AG09319 (cell line): ENCODE measurements at regions not wholly inside any gene's neighbourhood (a gene's known extent, or its start where the extent isn't known, plus 50 kb on each side); places are given as distances from the start of the nearest gene placed in this dataset.

Source experiments
- DNase-seq: peaks from one replicate; pipeline ENCODE4 v3.0.0-alpha.2; 2010; ENCODE audit warnings: low read depth; ENCODE audit errors: extremely low read depth
- CTCF ChIP-seq: IDR thresholded peaks from 2 replicates; pipeline ENCODE4 v1.5.1; 2011; ENCODE audit warnings: low read depth, mild to moderate bottlenecking, inconsistent platforms, low read length, moderate library complexity

- TF ChIP-seq CTCF: no peak
- no peak for DNase-seq
Measured at GRCh38 chr3:22249658-22250057, 498.6 kb upstream of the ZNF385D start.

DNA sequence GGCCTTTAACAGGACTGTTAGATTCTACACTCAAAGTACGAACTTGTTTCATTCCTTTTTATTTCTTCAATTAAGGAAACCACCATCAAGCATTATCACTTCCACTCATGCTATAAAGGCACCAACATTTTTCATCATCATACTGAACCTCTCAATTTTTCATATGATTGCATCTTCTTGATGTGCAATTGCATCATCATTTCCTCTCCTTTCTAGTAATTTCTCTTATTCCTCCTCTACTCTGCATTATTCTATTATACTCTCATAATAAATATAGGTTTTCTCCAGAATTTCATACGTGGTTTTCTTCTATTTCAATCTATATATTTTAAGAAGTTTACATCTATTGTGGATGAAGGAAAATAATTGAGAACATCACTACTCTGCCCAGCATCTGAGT, 506.2 kb upstream of the ZNF385D start:
- no peak for DNase-seq
- no peak for TF ChIP-seq CTCF

DNA sequence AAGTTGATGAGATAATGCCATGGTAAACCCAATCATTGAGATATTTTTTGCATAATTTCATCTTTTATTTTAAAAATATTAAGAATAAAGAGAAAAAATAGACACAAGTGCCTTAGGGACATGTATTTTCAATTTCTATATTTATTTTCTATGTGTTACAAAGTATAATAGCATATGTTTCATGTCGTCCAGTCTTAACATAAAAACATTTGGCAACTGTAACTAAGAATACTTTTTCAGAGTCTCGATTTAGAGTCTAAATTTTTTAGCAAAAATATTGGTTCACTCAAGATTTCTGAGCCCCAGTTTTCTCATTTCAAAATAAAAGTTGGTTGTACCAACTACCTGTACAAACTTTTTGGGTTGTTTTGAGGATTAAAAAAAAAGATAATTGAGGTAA, 511.4 kb upstream of the ZNF385D start:
- DNase-seq: no peak
- TF ChIP-seq CTCF: no peak

GRCh38 chr3:22263042-22263441, 512.0 kb upstream of the ZNF385D start:
- DNase-seq: no peak

GRCh38 chr3:22265403-22265802, 514.4 kb upstream of the ZNF385D start:
- no peak for DNase-seq
- TF ChIP-seq CTCF: no peak

More at GRCh38 chr3:22263042-22263441, 512.0 kb upstream of the ZNF385D start:
- no peak for TF ChIP-seq CTCF

DNA sequence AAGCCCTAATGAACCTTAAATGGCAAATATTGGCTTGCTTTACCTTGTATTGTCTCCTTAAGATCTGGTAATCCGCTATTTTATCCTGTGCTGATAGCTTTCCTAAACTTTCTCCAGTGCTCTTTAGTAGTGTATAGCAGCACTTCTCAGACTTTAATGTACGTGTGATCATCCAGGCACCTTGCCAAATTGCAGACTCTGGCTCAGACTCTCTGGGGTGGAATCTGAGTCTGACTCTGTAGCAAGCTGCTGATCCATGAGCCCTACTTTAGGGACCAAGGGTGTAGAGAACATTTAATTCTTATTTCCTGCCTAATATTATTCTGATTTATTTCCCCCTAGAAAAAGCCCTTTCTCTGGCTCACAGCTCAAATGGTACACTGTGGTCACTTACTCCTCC, 518.8 kb upstream of the ZNF385D start:
- no peak for DNase-seq
- no peak for TF ChIP-seq CTCF

GRCh38 chr3:22276351-22276750, 525.3 kb upstream of the ZNF385D start:
- TF ChIP-seq CTCF: no peak
- DNase-seq: no peak
